Liver (tissue), 3 donors: ENCODE measurements at regions not wholly inside any gene's neighbourhood (a gene's known extent, or its start where the extent isn't known, plus 50 kb on each side); places are given as distances from the start of the nearest gene placed in this dataset.

ENCODE experiments used
- ATF3 ChIP-seq: IDR thresholded peaks from 2 replicates; pipeline ENCODE4 v1.6.1; 2016; ENCODE audit warnings: antibody characterized with exemption
- FOXA1 ChIP-seq: IDR thresholded peaks from 2 replicates; pipeline ENCODE4 v1.6.1; 2016; ENCODE audit warnings: antibody characterized with exemption
- JUND ChIP-seq, 2 donors: IDR thresholded peaks; 2 replicates each; pipeline ENCODE4 v1.6.1; 2016; ENCODE audit warnings: antibody characterized with exemption in 2 of 2
- MAX ChIP-seq: IDR thresholded peaks from 2 replicates; pipeline ENCODE4 v1.6.1; 2016; ENCODE audit warnings: antibody characterized with exemption
- RXRA ChIP-seq, 2 donors: IDR thresholded peaks; 2 replicates each; pipeline ENCODE4 v1.6.1; 2017 to 2018; ENCODE audit warnings: antibody characterized with exemption in 2 of 2, mild to moderate bottlenecking in 1 of 2
- SP1 ChIP-seq: IDR thresholded peaks from 2 replicates; pipeline ENCODE4 v1.6.1; 2018; ENCODE audit warnings: antibody characterized with exemption, mild to moderate bottlenecking
- TAF1 ChIP-seq: conservative IDR thresholded peaks from 2 replicates; pipeline ENCODE4 v1.6.1; 2016; ENCODE audit warnings: antibody characterized with exemption, mild to moderate bottlenecking
- YY1 ChIP-seq: IDR thresholded peaks from 2 replicates; pipeline ENCODE4 v1.6.1; 2016; ENCODE audit warnings: antibody characterized with exemption, mild to moderate bottlenecking
- TF ChIP-seq, protein P1 (sequence below): fragments of 150-350 bp; IDR thresholded peaks from 2 replicates; pipeline ENCODE4 v1.5.1; 2017; ENCODE audit warnings: improper control_type of control experiment, low read depth, low read length; ENCODE audit not compliant: missing input control
- TF ChIP-seq, protein P2 (sequence below): IDR thresholded peaks from 2 replicates; pipeline ENCODE4 v1.6.1; 2016; ENCODE audit warnings: antibody characterized with exemption
- donor health status: healthy.
- donor health status: healthy.

DNA sequence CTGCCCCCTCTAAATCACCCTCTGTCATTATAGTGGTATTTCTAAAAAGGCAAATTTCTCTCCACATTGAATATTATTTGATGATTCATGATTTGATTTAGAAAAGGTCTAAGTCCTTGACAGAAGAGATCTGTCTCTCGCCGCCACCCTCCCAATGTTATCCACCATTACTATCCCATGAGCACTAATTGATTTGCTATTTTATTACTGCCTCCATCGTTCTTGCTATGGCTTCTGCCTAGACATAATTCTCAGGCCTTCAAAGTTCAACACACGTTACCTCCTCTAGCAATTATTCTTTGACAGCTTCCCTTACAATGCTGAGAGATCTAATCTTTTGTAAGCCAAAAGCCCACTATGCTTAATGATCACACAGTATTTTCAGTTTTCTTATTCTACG, 507.0 kb upstream of the CHAC2 start:
- no peak for TF ChIP-seq FOXA1
- TF ChIP-seq, protein P1, sequence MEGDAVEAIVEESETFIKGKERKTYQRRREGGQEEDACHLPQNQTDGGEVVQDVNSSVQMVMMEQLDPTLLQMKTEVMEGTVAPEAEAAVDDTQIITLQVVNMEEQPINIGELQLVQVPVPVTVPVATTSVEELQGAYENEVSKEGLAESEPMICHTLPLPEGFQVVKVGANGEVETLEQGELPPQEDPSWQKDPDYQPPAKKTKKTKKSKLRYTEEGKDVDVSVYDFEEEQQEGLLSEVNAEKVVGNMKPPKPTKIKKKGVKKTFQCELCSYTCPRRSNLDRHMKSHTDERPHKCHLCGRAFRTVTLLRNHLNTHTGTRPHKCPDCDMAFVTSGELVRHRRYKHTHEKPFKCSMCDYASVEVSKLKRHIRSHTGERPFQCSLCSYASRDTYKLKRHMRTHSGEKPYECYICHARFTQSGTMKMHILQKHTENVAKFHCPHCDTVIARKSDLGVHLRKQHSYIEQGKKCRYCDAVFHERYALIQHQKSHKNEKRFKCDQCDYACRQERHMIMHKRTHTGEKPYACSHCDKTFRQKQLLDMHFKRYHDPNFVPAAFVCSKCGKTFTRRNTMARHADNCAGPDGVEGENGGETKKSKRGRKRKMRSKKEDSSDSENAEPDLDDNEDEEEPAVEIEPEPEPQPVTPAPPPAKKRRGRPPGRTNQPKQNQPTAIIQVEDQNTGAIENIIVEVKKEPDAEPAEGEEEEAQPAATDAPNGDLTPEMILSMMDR: no peak
- no peak for TF ChIP-seq ATF3
- no peak for TF ChIP-seq MAX
- no peak for TF ChIP-seq SP1
- no peak for TF ChIP-seq TAF1
- TF ChIP-seq YY1: no peak
- TF ChIP-seq, protein P2, sequence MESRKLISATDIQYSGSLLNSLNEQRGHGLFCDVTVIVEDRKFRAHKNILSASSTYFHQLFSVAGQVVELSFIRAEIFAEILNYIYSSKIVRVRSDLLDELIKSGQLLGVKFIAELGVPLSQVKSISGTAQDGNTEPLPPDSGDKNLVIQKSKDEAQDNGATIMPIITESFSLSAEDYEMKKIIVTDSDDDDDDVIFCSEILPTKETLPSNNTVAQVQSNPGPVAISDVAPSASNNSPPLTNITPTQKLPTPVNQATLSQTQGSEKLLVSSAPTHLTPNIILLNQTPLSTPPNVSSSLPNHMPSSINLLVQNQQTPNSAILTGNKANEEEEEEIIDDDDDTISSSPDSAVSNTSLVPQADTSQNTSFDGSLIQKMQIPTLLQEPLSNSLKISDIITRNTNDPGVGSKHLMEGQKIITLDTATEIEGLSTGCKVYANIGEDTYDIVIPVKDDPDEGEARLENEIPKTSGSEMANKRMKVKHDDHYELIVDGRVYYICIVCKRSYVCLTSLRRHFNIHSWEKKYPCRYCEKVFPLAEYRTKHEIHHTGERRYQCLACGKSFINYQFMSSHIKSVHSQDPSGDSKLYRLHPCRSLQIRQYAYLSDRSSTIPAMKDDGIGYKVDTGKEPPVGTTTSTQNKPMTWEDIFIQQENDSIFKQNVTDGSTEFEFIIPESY: no peak
- TF ChIP-seq JUND (IDR thresholded peaks at IDR 0.05): no peak
- TF ChIP-seq RXRA (IDR thresholded peaks at IDR 0.05): no peak
